ENCODE measurements at regions not wholly inside any gene's neighbourhood (a gene's known extent, or its start where the extent isn't known, plus 50 kb on each side); places are given as distances from the start of the nearest gene placed in this dataset.

DNA sequence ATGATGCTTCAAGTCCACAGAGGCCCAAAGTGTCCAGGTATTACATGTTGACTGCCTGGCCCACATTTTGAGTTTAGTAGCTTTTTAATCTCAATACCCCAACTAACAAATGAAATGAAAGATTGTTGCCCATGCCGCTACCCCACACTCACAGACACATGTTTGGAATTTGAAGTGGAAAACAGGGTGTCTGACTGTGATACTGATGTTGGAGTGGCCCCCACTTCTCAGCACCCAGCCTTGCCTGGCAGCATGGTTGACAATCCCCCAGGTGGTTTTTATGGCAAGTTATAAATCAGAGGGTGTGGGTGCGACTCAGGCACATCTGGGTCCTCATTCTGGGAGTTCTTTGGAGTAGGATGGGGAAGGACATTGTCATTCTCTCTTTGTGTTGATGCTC is 314.7 kb upstream of the ZNF32 start:
- no peak for DNase-seq
- no peaks in the 10 kb centered on the region for H3K36me3 ChIP-seq (ENCODE audit: low read depth)
- CTCF ChIA-PET: no interaction called here

GRCh38 chr10:43962346-43963191 is 313.9 kb upstream of the ZNF32 start:
- Histone ChIP-seq H3K79me2 (ENCODE audit: low read depth) (no peaks in the 10 kb centered on the region), H3K4me3 (no peak overlapping the region), H3K9me2 (ENCODE audit: insufficient read depth) (no peaks in the 10 kb centered on the region), H3K4me2 (no peak overlapping the region), H3F3A (ENCODE audit: insufficient read depth, low read depth) (no peaks in the 10 kb centered on the region), H3K9me3 (ENCODE audit: insufficient read depth, low read depth) (no peaks in the 10 kb centered on the region), H4K20me1 (ENCODE audit: insufficient read depth) (no peaks in the 10 kb centered on the region; the same call in 1 of the 2 replicates), H3K27ac (no peak overlapping the region), H3K36me3 (ENCODE audit: low read depth) (no peaks in the 10 kb centered on the region), H3K27me3 (ENCODE audit: insufficient read depth, low read depth) (peaks cover 91% of the 10 kb centered on the region), H2AFZ (no peak overlapping the region), H3K4me1 (replicated peaks; ENCODE audit: insufficient read depth) (no peaks in the 10 kb centered on the region)
- intact Hi-C loops (cut with micrococcal nuclease; ENCODE audit: unreplicated experiment): no loop called here
- no peak for DNase-seq
- no TSS peak for BruUV-seq (replicated peaks)
- TF ChIP-seq EZH2 (IDR thresholded peaks at IDR 0.05; ENCODE audit: low read depth) (no peak), CTCF (conservative IDR thresholded peaks at IDR 0.05) (no peak)
- ChIA-PET CTCF (no interaction called here), POLR2A (ENCODE audit: unreplicated experiment) (no interaction called here)

More for the DNA sequence above, 314.7 kb upstream of the ZNF32 start:
- Histone ChIP-seq H3K79me2 (ENCODE audit: low read depth) (no peaks in the 10 kb centered on the region), H3K27me3 (ENCODE audit: insufficient read depth, low read depth) (peaks cover 98% of the 10 kb centered on the region), H3K4me2 (no peak overlapping the region), H4K20me1 (ENCODE audit: insufficient read depth) (no peaks in the 10 kb centered on the region; the same call in 1 of the 2 replicates), H2AFZ (no peak overlapping the region), H3K27ac (no peak overlapping the region), H3K9me3 (ENCODE audit: insufficient read depth, low read depth) (no peaks in the 10 kb centered on the region), H3K9me2 (ENCODE audit: insufficient read depth) (no peaks in the 10 kb centered on the region), H3F3A (ENCODE audit: insufficient read depth, low read depth) (no peaks in the 10 kb centered on the region), H3K4me3 (no peak overlapping the region), H3K4me1 (replicated peaks; ENCODE audit: insufficient read depth) (no peaks in the 10 kb centered on the region)
- TF ChIP-seq CTCF (conservative IDR thresholded peaks at IDR 0.05) (no peak), EZH2 (IDR thresholded peaks at IDR 0.05; ENCODE audit: low read depth) (no peak)
- intact Hi-C loops (cut with micrococcal nuclease; ENCODE audit: unreplicated experiment): no loop called here
- BruUV-seq (replicated peaks): no TSS peak
- POLR2A ChIA-PET (ENCODE audit: unreplicated experiment): no interaction called here

- BruUV-seq (replicated peaks): no TSS peak
- no peak overlapping the region for H2AFZ ChIP-seq
- ChIA-PET CTCF (no interaction called here), POLR2A (ENCODE audit: unreplicated experiment) (no interaction called here)
- no peaks in the 10 kb centered on the region for H3K9me2 ChIP-seq (ENCODE audit: insufficient read depth)
- H3K27ac ChIP-seq: no peak overlapping the region
- no peaks in the 10 kb centered on the region for H3K4me1 ChIP-seq (replicated peaks; ENCODE audit: insufficient read depth)
- no peaks in the 10 kb centered on the region for H3K79me2 ChIP-seq (ENCODE audit: low read depth)
- no peaks in the 10 kb centered on the region for H3F3A ChIP-seq (ENCODE audit: insufficient read depth, low read depth)
- TF ChIP-seq EZH2 (IDR thresholded peaks at IDR 0.05; ENCODE audit: low read depth) (no peak), CTCF (conservative IDR thresholded peaks at IDR 0.05) (no peak)
- no peaks in the 10 kb centered on the region for H3K36me3 ChIP-seq (ENCODE audit: low read depth)
- H3K27me3 ChIP-seq (ENCODE audit: insufficient read depth, low read depth): peaks cover 82% of the 10 kb centered on the region
- no peaks in the 10 kb centered on the region; the same call in 1 of the 2 replicates for H4K20me1 ChIP-seq (ENCODE audit: insufficient read depth)
- no peaks in the 10 kb centered on the region for H3K9me3 ChIP-seq (ENCODE audit: insufficient read depth, low read depth)
- no peak overlapping the region for H3K4me2 ChIP-seq
- no peak for DNase-seq
- intact Hi-C loops (cut with micrococcal nuclease; ENCODE audit: unreplicated experiment): no loop called here
- no peak overlapping the region for H3K4me3 ChIP-seq
Observed at GRCh38 chr10:43961523-43962345, 313.1 kb upstream of the ZNF32 start.

All from PC-9 (cell line).